Endothelial cell of umbilical vein (primary cell): ENCODE measurements at regions not wholly inside any gene's neighbourhood (a gene's known extent, or its start where the extent isn't known, plus 50 kb on each side); places are given as distances from the start of the nearest gene placed in this dataset.

Source experiments
- BruUV-seq: library from RNA; stranded (reverse); fragments of 400-500 nt; replicated peaks from 2 replicates; lab custom pipeline; 2021; lab: Mats Ljungman, UMichigan
- CTCF ChIA-PET: fragments of 300-600, 350-600 bp; sonication (Branson Sonifier 250); formaldehyde crosslinking; loops from one replicate; lab custom pipeline; 2021; ENCODE audit warnings: antibody characterized with exemption, inconsistent platforms; lab: Charles Lee
- POLR2A ChIA-PET: fragments of 300-600, 350-600 bp; sonication (Branson Sonifier 250); formaldehyde crosslinking; loops from one replicate; lab custom pipeline; 2021; ENCODE audit warnings: antibody characterized with exemption, inconsistent platforms; lab: Charles Lee
- DNase-seq: peaks from one replicate; pipeline ENCODE4 v3.0.0-alpha.2; 2011; ENCODE audit warnings: low read depth, low spot score
- FAIRE-seq: peaks from 2 replicates; lab custom pipeline; 2011; peaks lifted over from hg19 to GRCh38; lab: Jason Lieb, UNC
- H2AFZ ChIP-seq: 2 replicates; pipeline ENCODE4 v1.6.0; 2012; ENCODE audit warnings: low read depth, low read length, control low read depth, inconsistent platforms
- H3K27ac ChIP-seq: 2 replicates; pipeline ENCODE4 v1.5.1; 2011; ENCODE audit warnings: low read depth, mild to moderate bottlenecking, control low read depth, low read length, moderate library complexity; ENCODE audit not compliant: insufficient read depth
- H3K27me3 ChIP-seq, 2 experiments: 2 replicates each; pipeline versions ENCODE4 v1.6.0 to v1.6.1; 2011; ENCODE audit warnings: low read length in 2 of 2, mixed read lengths in 1 of 2; ENCODE audit not compliant: control insufficient read depth in 2 of 2, insufficient read depth in 2 of 2
- H3K36me3 ChIP-seq, 2 experiments: 2 replicates in 1 of 2; 3 replicates in 1 of 2; pipeline ENCODE4 v1.5.1; 2011; ENCODE audit warnings: low read length in 2 of 2, mild to moderate bottlenecking in 1 of 2, moderate library complexity in 1 of 2; ENCODE audit not compliant: control insufficient read depth in 2 of 2, insufficient read depth in 2 of 2; ENCODE audit errors: extremely low read depth in 1 of 2
- H3K4me1 ChIP-seq: 3 replicates; pipeline ENCODE4 v1.5.1; 2011; ENCODE audit warnings: mild to moderate bottlenecking, low read length; ENCODE audit not compliant: control insufficient read depth, insufficient read depth; ENCODE audit errors: extremely low read depth
- H3K4me2 ChIP-seq: 2 replicates; pipeline ENCODE4 v1.6.1; 2011; ENCODE audit warnings: low read length, control low read depth, mixed read lengths; ENCODE audit not compliant: insufficient read depth
- H3K4me3 ChIP-seq, 3 experiments: fragments of 200-600 bp in 1 of 3; sonication (generic), shearing (Covaris generic) in 1 of 3; replicated peaks in 1 of 3; 2 replicates each; pipeline ENCODE4 v1.5.1; 2011 to 2016; ENCODE audit warnings: control low read depth in 3 of 3, low read length in 3 of 3, mild to moderate bottlenecking in 2 of 3, inconsistent platforms in 1 of 3, low read depth in 1 of 3, moderate library complexity in 1 of 3; ENCODE audit not compliant: insufficient read depth in 1 of 3
- H3K79me2 ChIP-seq: 2 replicates; pipeline ENCODE4 v1.6.0; 2012; ENCODE audit warnings: low read length, inconsistent platforms; ENCODE audit not compliant: control insufficient read depth, insufficient read depth
- H3K9ac ChIP-seq: replicated peaks from 2 replicates; pipeline ENCODE3; 2011; ENCODE audit warnings: low read length, control low read depth; ENCODE audit not compliant: insufficient read depth; ENCODE audit errors: extremely low read depth
- H3K9me1 ChIP-seq: replicated peaks from 3 replicates; pipeline ENCODE4 v1.6.0; 2011; ENCODE audit warnings: mild to moderate bottlenecking, low read length; ENCODE audit not compliant: control insufficient read depth, insufficient read depth; ENCODE audit errors: extremely low read depth
- H3K9me3 ChIP-seq: replicated peaks from 2 replicates; pipeline ENCODE4 v1.5.1; 2012; ENCODE audit warnings: low read length, inconsistent platforms; ENCODE audit not compliant: control insufficient read depth, insufficient read depth
- H4K20me1 ChIP-seq: replicated peaks from 2 replicates; pipeline ENCODE3; 2011; ENCODE audit warnings: mild to moderate bottlenecking, low read length; ENCODE audit not compliant: control insufficient read depth, insufficient read depth; ENCODE audit errors: extremely low read depth
- EZH2 ChIP-seq: IDR thresholded peaks from 2 replicates; pipeline ENCODE4 v1.6.1; 2012; ENCODE audit warnings: borderline replicate concordance, low read depth, mild to moderate bottlenecking, moderate library complexity, low read length, inconsistent platforms; ENCODE audit not compliant: severe bottlenecking
- FOS ChIP-seq: IDR thresholded peaks from 2 replicates; pipeline ENCODE4 v1.6.1; 2011; ENCODE audit warnings: mild to moderate bottlenecking, low read length, moderate library complexity, borderline replicate concordance; ENCODE audit not compliant: insufficient read depth
- GATA2 ChIP-seq: IDR thresholded peaks from 2 replicates; pipeline ENCODE4 v1.7.0; 2011; ENCODE audit warnings: low read depth, mild to moderate bottlenecking, moderate library complexity, mixed read lengths, low read length; ENCODE audit not compliant: insufficient read length, insufficient read depth
- JUN ChIP-seq: IDR thresholded peaks from 2 replicates; pipeline ENCODE4 v1.6.1; 2011; ENCODE audit warnings: borderline replicate concordance, low read depth; ENCODE audit not compliant: insufficient read length, insufficient read depth
- MYC ChIP-seq: IDR thresholded peaks from one replicate; pipeline ENCODE4 v1.6.1; 2011; ENCODE audit warnings: mild to moderate bottlenecking, low read depth, low read length
- POLR2A ChIP-seq: IDR thresholded peaks from 2 replicates; pipeline ENCODE4 v1.6.1; 2012; ENCODE audit warnings: low read depth, mild to moderate bottlenecking, control low read depth, low read length
- POLR2AphosphoS5 ChIP-seq: IDR thresholded peaks from 2 replicates; pipeline ENCODE4 v1.6.1; 2012; ENCODE audit warnings: low read depth, mild to moderate bottlenecking, control low read depth, low read length, moderate library complexity; ENCODE audit not compliant: insufficient read depth
- dilution Hi-C: fragments of 300-500 bp; cut with MboI; formaldehyde crosslinking; loops from one replicate; pipeline ENCODE4 v1.15.0; 2019; ENCODE audit warnings: low sequenced_read_pairs; ENCODE audit not compliant: extremely low pct_ligation_motif_present
- intact Hi-C: fragments of 100-400 bp; cut with micrococcal nuclease; formaldehyde crosslinking; loops from one replicate; pipeline ENCODE4 v1.10.0; 2022
- TF ChIP-seq, protein P1 (sequence below): IDR thresholded peaks from 2 replicates; pipeline ENCODE4 v1.6.1; 2011; ENCODE audit not compliant: insufficient read depth, insufficient read length
- TF ChIP-seq, protein P2 (sequence below), 2 donors: IDR thresholded peaks; 1 replicate in 1 of 2; 2 replicates in 1 of 2; pipeline ENCODE4 v1.5.1; 2011; ENCODE audit warnings: low read length in 2 of 2, mild to moderate bottlenecking in 2 of 2, moderate library complexity in 2 of 2, control low read depth in 1 of 2, inconsistent platforms in 1 of 2, low read depth in 1 of 2; ENCODE audit not compliant: insufficient read depth in 1 of 2; ENCODE audit errors: extremely low read depth in 1 of 2

GRCh38 chr10:33800986-33801385 is 466.5 kb upstream of the NRP1 start:
- POLR2A ChIA-PET = no interaction called here
- BruUV-seq = no TSS peak
- Histone ChIP-seq H3K9ac (no peak overlapping the region), H3K79me2 (no peaks in the 10 kb centered on the region), H3K9me1 (no peaks in the 10 kb centered on the region), H3K27ac (no peak overlapping the region), H4K20me1 (no peaks in the 10 kb centered on the region), H3K27me3 (no peaks in the 10 kb centered on the region), H3K4me1 (peaks cover 7% of the 10 kb centered on the region), H2AFZ (no peak overlapping the region), H3K4me2 (no peak overlapping the region), H3K36me3 (no peaks in the 10 kb centered on the region), H3K4me3 (no peak overlapping the region), H3K9me3 (no peaks in the 10 kb centered on the region)
- CTCF ChIA-PET = no interaction called here
- intact Hi-C loops (no loop called here), dilution Hi-C loops (no loop called here)
- no peak for DNase-seq
- TF ChIP-seq, protein P1, sequence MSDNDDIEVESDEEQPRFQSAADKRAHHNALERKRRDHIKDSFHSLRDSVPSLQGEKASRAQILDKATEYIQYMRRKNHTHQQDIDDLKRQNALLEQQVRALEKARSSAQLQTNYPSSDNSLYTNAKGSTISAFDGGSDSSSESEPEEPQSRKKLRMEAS = no peak
- no peak for TF ChIP-seq POLR2A
- FAIRE-seq = no peak

GRCh38 chr10:33800545-33800944 is 466.1 kb upstream of the NRP1 start:
- H3K9me3 ChIP-seq = no peaks in the 10 kb centered on the region
- no peaks in the 10 kb centered on the region for H3K36me3 ChIP-seq
- H3K27ac ChIP-seq = no peak overlapping the region
- no peak overlapping the region for H2AFZ ChIP-seq
- H3K4me3 ChIP-seq = no peak overlapping the region
- H3K9me1 ChIP-seq = no peaks in the 10 kb centered on the region
- dilution Hi-C loops = no loop called here
- H3K4me2 ChIP-seq = no peak overlapping the region
- POLR2A ChIA-PET = no interaction called here
- H3K9ac ChIP-seq = no peak overlapping the region
- DNase-seq (no peak), FAIRE-seq (no peak)
- intact Hi-C loops = no loop called here
- BruUV-seq = no TSS peak
- TF ChIP-seq, protein P1 = no peak
- no peak for TF ChIP-seq JUN
- TF ChIP-seq MYC = no peak
- no peak for TF ChIP-seq POLR2A
- TF ChIP-seq FOS = no peak
- TF ChIP-seq, protein P2, sequence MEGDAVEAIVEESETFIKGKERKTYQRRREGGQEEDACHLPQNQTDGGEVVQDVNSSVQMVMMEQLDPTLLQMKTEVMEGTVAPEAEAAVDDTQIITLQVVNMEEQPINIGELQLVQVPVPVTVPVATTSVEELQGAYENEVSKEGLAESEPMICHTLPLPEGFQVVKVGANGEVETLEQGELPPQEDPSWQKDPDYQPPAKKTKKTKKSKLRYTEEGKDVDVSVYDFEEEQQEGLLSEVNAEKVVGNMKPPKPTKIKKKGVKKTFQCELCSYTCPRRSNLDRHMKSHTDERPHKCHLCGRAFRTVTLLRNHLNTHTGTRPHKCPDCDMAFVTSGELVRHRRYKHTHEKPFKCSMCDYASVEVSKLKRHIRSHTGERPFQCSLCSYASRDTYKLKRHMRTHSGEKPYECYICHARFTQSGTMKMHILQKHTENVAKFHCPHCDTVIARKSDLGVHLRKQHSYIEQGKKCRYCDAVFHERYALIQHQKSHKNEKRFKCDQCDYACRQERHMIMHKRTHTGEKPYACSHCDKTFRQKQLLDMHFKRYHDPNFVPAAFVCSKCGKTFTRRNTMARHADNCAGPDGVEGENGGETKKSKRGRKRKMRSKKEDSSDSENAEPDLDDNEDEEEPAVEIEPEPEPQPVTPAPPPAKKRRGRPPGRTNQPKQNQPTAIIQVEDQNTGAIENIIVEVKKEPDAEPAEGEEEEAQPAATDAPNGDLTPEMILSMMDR (IDR thresholded peaks at IDR 0.05; ENCODE audit: extremely low read depth in 1 of 2, insufficient read depth in 1 of 2, low read depth in 1 of 2, low read length in 2 of 2) = no peak
- TF ChIP-seq GATA2 = no peak
- no peak for TF ChIP-seq EZH2
- TF ChIP-seq POLR2AphosphoS5 = no peak
- peaks cover 7% of the 10 kb centered on the region for H3K4me1 ChIP-seq
- CTCF ChIA-PET = no interaction called here
- no peaks in the 10 kb centered on the region for H3K79me2 ChIP-seq
- H4K20me1 ChIP-seq = no peaks in the 10 kb centered on the region
- no peaks in the 10 kb centered on the region for H3K27me3 ChIP-seq
